ENCODE measurements at regions not wholly inside any gene's neighbourhood (a gene's known extent, or its start where the extent isn't known, plus 50 kb on each side); places are given as distances from the start of the nearest gene placed in this dataset.

GRCh38 chr6:11368760-11369159 lies 136.3 kb upstream of the NEDD9 start:
- no peaks in the 10 kb centered on the region for H3F3A ChIP-seq (ENCODE audit: insufficient read depth, low read length)
- H3K36me3 ChIP-seq (ENCODE audit: insufficient read depth, low read length), result peaks cover 10% of the 10 kb centered on the region; the same call in 1 of the 2 replicates
- H3K27ac ChIP-seq (ENCODE audit: low read depth, low read length, poor library complexity, severe bottlenecking), result no peak overlapping the region
- no peak overlapping the region for H3K4me2 ChIP-seq (ENCODE audit: low read length)
- H4K20me1 ChIP-seq (ENCODE audit: insufficient read depth, low read length), result no peaks in the 10 kb centered on the region
- H3K4me1 ChIP-seq (ENCODE audit: insufficient read depth, low read length, severe bottlenecking), result peaks cover 14% of the 10 kb centered on the region
- H3K4me3 ChIP-seq (ENCODE audit: low read depth, low read length, poor library complexity, severe bottlenecking), result no peak overlapping the region
- H3K9me3 ChIP-seq (ENCODE audit: low read length), result no peaks in the 10 kb centered on the region
- no peak overlapping the region for H3K9ac ChIP-seq (ENCODE audit: low read length)
- H3K27me3 ChIP-seq (ENCODE audit: insufficient read depth, low read length), result no peaks in the 10 kb centered on the region
- peaks cover 17% of the 10 kb centered on the region; the same call in 1 of the 2 replicates for H3K79me2 ChIP-seq (ENCODE audit: insufficient read depth, low read length)
- TF ChIP-seq CTCF (IDR thresholded peaks at IDR 0.05; ENCODE audit: low read length), result no peak
- no peak for TF ChIP-seq EZH2 (IDR thresholded peaks at IDR 0.05; ENCODE audit: borderline replicate concordance, low read length)
- no peak overlapping the region for H2AFZ ChIP-seq (ENCODE audit: low read length)
- no peaks in the 10 kb centered on the region for H3K9me2 ChIP-seq (ENCODE audit: low read depth, low read length)

DNA sequence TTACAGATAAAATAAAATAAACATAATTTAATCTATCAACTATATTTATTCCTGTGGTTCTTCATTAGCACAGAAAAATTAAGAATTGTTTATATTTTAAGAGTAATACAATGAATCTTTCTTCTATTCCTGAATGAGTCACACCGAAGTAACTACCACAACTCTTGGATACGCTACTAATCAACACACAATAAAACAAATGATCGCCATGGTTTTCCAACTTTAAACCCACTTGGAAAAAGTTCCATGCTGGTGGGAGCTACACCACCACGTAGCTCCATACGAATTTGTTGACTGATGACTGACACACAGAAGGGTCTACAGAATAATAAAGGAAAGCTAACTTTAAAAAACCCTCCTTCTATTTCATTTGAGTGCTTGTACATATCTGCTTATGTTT lies 135.8 kb upstream of the NEDD9 start:
- peaks cover 14% of the 10 kb centered on the region for H3K4me1 ChIP-seq (ENCODE audit: insufficient read depth, low read length, severe bottlenecking)
- H4K20me1 ChIP-seq (ENCODE audit: insufficient read depth, low read length), result no peaks in the 10 kb centered on the region
- H3K27me3 ChIP-seq (ENCODE audit: insufficient read depth, low read length), result no peaks in the 10 kb centered on the region
- no peaks in the 10 kb centered on the region for H3K9me2 ChIP-seq (ENCODE audit: low read depth, low read length)
- no peak overlapping the region for H3K4me2 ChIP-seq (ENCODE audit: low read length)
- no peaks in the 10 kb centered on the region for H3K9me3 ChIP-seq (ENCODE audit: low read length)
- no peak overlapping the region for H3K4me3 ChIP-seq (ENCODE audit: low read depth, low read length, poor library complexity, severe bottlenecking)
- H3K79me2 ChIP-seq (ENCODE audit: insufficient read depth, low read length), result peaks cover 12% of the 10 kb centered on the region; the same call in 1 of the 2 replicates
- H3F3A ChIP-seq (ENCODE audit: insufficient read depth, low read length), result no peaks in the 10 kb centered on the region
- H3K36me3 ChIP-seq (ENCODE audit: insufficient read depth, low read length), result peaks cover 14% of the 10 kb centered on the region; the same call in 1 of the 2 replicates
- H2AFZ ChIP-seq (ENCODE audit: low read length), result no peak overlapping the region
- no peak overlapping the region for H3K27ac ChIP-seq (ENCODE audit: low read depth, low read length, poor library complexity, severe bottlenecking)
- H3K9ac ChIP-seq (ENCODE audit: low read length), result no peak overlapping the region
- TF ChIP-seq CTCF (IDR thresholded peaks at IDR 0.05; ENCODE audit: low read length) (no peak), EZH2 (IDR thresholded peaks at IDR 0.05; ENCODE audit: borderline replicate concordance, low read length) (no peak)

- Histone ChIP-seq H3F3A (ENCODE audit: insufficient read depth, low read length) (no peaks in the 10 kb centered on the region), H3K9me2 (ENCODE audit: low read depth, low read length) (no peaks in the 10 kb centered on the region), H3K4me2 (ENCODE audit: low read length) (no peak overlapping the region), H3K36me3 (ENCODE audit: insufficient read depth, low read length) (peaks cover 17% of the 10 kb centered on the region; the same call in 1 of the 2 replicates), H3K4me1 (ENCODE audit: insufficient read depth, low read length, severe bottlenecking) (peaks cover 14% of the 10 kb centered on the region), H3K79me2 (ENCODE audit: insufficient read depth, low read length) (peaks cover 6% of the 10 kb centered on the region; the same call in 1 of the 2 replicates), H3K9ac (ENCODE audit: low read length) (no peak overlapping the region), H4K20me1 (ENCODE audit: insufficient read depth, low read length) (no peaks in the 10 kb centered on the region), H3K27ac (ENCODE audit: low read depth, low read length, poor library complexity, severe bottlenecking) (no peak overlapping the region), H3K4me3 (ENCODE audit: low read depth, low read length, poor library complexity, severe bottlenecking) (no peak overlapping the region), H2AFZ (ENCODE audit: low read length) (no peak overlapping the region), H3K9me3 (ENCODE audit: low read length) (no peaks in the 10 kb centered on the region), H3K27me3 (ENCODE audit: insufficient read depth, low read length) (no peaks in the 10 kb centered on the region)
- TF ChIP-seq CTCF (IDR thresholded peaks at IDR 0.05; ENCODE audit: low read length), result no peak
- no peak for TF ChIP-seq EZH2 (IDR thresholded peaks at IDR 0.05; ENCODE audit: borderline replicate concordance, low read length)
Measured at GRCh38 chr6:11367638-11368199, 135.3 kb upstream of the NEDD9 start.
